ENCODE measurements at regions not wholly inside any gene's neighbourhood (a gene's known extent, or its start where the extent isn't known, plus 50 kb on each side); places are given as distances from the start of the nearest gene placed in this dataset.

GRCh38 chr15:70439304-70439877 lies 324.0 kb downstream of the UACA start:
- DNase-seq = no peak

GRCh38 chr15:70438776-70439175 lies 324.6 kb downstream of the UACA start:
- DNase-seq = no peak

GRCh38 chr15:70437882-70438451 lies 325.4 kb downstream of the UACA start:
- DNase-seq = no peak

- DNase-seq = no peak
These were observed 326.3 kb downstream of the UACA start for GRCh38 chr15:70437089-70437488.

GRCh38 chr15:70436428-70436827 lies 326.9 kb downstream of the UACA start:
- no peak for DNase-seq

- DNase-seq = no peak
These were observed 327.5 kb downstream of the UACA start for GRCh38 chr15:70435872-70436271.

- no peak for DNase-seq
These were observed 328.0 kb downstream of the UACA start for GRCh38 chr15:70435369-70435768.

GRCh38 chr15:70433586-70434324 lies 329.6 kb downstream of the UACA start:
- no peak for DNase-seq

GRCh38 chr15:70432924-70433495 lies 330.3 kb downstream of the UACA start:
- DNase-seq = no peak

- DNase-seq = no peak
These were observed 331.5 kb downstream of the UACA start for GRCh38 chr15:70431854-70432253.

- DNase-seq = no peak
These were observed 332.4 kb upstream of the TLE3 start for GRCh38 chr15:70430069-70430468.

- no peak for DNase-seq
These were observed 331.5 kb upstream of the TLE3 start for GRCh38 chr15:70429056-70429722.

GRCh38 chr15:70428211-70428822 lies 330.6 kb upstream of the TLE3 start:
- DNase-seq = no peak

- no peak for DNase-seq
These were observed 329.7 kb upstream of the TLE3 start for GRCh38 chr15:70427167-70428120.

- DNase-seq = no peak
These were observed 328.5 kb upstream of the TLE3 start for GRCh38 chr15:70426096-70426821.

GRCh38 chr15:70424937-70425411 lies 327.3 kb upstream of the TLE3 start:
- DNase-seq = no peak

- DNase-seq = no peak
These were observed 325.6 kb upstream of the TLE3 start for GRCh38 chr15:70423267-70423666.

GRCh38 chr15:70422342-70422741 lies 324.6 kb upstream of the TLE3 start:
- no peak for DNase-seq

- DNase-seq = no peak
These were observed 323.3 kb upstream of the TLE3 start for GRCh38 chr15:70420948-70421482.

GRCh38 chr15:70420086-70420947 lies 322.6 kb upstream of the TLE3 start:
- DNase-seq = no peak
